Eye (tissue), 1 donor: ENCODE measurements at regions not wholly inside any gene's neighbourhood (a gene's known extent, or its start where the extent isn't known, plus 50 kb on each side); places are given as distances from the start of the nearest gene placed in this dataset.

ENCODE experiments used
- DNase-seq: peaks from one replicate; pipeline ENCODE4 v3.0.0-alpha.2; 2015

GRCh38 chr2:67050622-67051021 is 346.5 kb upstream of the ETAA1 start:
- DNase-seq = no peak

GRCh38 chr2:67054728-67055127 is 342.4 kb upstream of the ETAA1 start:
- no peak for DNase-seq

- DNase-seq = no peak
Observed at GRCh38 chr2:67055387-67056304, 341.5 kb upstream of the ETAA1 start.

GRCh38 chr2:67057123-67057522 is 340.0 kb upstream of the ETAA1 start:
- DNase-seq = no peak

GRCh38 chr2:67057901-67058703 is 339.0 kb upstream of the ETAA1 start:
- no peak for DNase-seq

- no peak for DNase-seq
Observed at GRCh38 chr2:67065046-67065445, 332.1 kb upstream of the ETAA1 start.

- no peak for DNase-seq
Observed at GRCh38 chr2:67066782-67067181, 330.4 kb upstream of the ETAA1 start.

GRCh38 chr2:67067656-67068055 is 329.5 kb upstream of the ETAA1 start:
- DNase-seq = no peak

- no peak for DNase-seq
Observed at GRCh38 chr2:67070826-67071225, 326.3 kb upstream of the ETAA1 start.

- no peak for DNase-seq
Observed at GRCh38 chr2:67075056-67075455, 322.1 kb upstream of the ETAA1 start.

- DNase-seq = no peak
Observed at GRCh38 chr2:67075530-67076238, 321.4 kb upstream of the ETAA1 start.

- DNase-seq = no peak
Observed at GRCh38 chr2:67076239-67076624, 320.9 kb upstream of the ETAA1 start.

GRCh38 chr2:67079729-67080128 is 317.4 kb upstream of the ETAA1 start:
- DNase-seq = no peak

- DNase-seq = no peak
Observed at GRCh38 chr2:67082813-67083212, 314.3 kb upstream of the ETAA1 start.

GRCh38 chr2:67083951-67084350 is 313.2 kb upstream of the ETAA1 start:
- no peak for DNase-seq

GRCh38 chr2:67085146-67085545 is 312.0 kb upstream of the ETAA1 start:
- DNase-seq = no peak

GRCh38 chr2:67091681-67092080 is 305.5 kb upstream of the ETAA1 start:
- no peak for DNase-seq

- DNase-seq = peak; percentile 16
Observed at GRCh38 chr2:67095121-67095520, 302.0 kb upstream of the ETAA1 start.

GRCh38 chr2:67096886-67097285 is 300.2 kb upstream of the ETAA1 start:
- DNase-seq = no peak

- no peak for DNase-seq
Observed at GRCh38 chr2:67103157-67103556, 294.0 kb upstream of the ETAA1 start.

GRCh38 chr2:67108231-67108630 is 288.9 kb upstream of the ETAA1 start:
- DNase-seq = no peak

- no peak for DNase-seq
Observed at GRCh38 chr2:67124531-67124930, 272.6 kb upstream of the ETAA1 start.

- DNase-seq = peak; percentile 13
Observed at GRCh38 chr2:67130531-67131256, 266.4 kb upstream of the ETAA1 start.
